Activated CD8-positive, alpha-beta memory T cell treated with anti-CD3 and anti-CD28 coated beads, Interleukin-2, amount 50 U/mL, for 48 hours (primary cell): ENCODE measurements at regions not wholly inside any gene's neighbourhood (a gene's known extent, or its start where the extent isn't known, plus 50 kb on each side); places are given as distances from the start of the nearest gene placed in this dataset.

Experiments
- DNase-seq: peaks from one replicate; pipeline ENCODE4 v3.0.0-alpha.2; 2020

GRCh38 chr10:42973870-42974692 is 102.8 kb upstream of the RET start:
- DNase-seq, result peak; percentile 37

- no peak for DNase-seq
Measured at GRCh38 chr10:42974693-42975002, 102.2 kb upstream of the RET start.

GRCh38 chr10:42975005-42975493 is 101.8 kb upstream of the RET start:
- DNase-seq, result peak; percentile 41

GRCh38 chr10:42975558-42976340 is 101.1 kb upstream of the RET start:
- peak; percentile 42 for DNase-seq

DNA sequence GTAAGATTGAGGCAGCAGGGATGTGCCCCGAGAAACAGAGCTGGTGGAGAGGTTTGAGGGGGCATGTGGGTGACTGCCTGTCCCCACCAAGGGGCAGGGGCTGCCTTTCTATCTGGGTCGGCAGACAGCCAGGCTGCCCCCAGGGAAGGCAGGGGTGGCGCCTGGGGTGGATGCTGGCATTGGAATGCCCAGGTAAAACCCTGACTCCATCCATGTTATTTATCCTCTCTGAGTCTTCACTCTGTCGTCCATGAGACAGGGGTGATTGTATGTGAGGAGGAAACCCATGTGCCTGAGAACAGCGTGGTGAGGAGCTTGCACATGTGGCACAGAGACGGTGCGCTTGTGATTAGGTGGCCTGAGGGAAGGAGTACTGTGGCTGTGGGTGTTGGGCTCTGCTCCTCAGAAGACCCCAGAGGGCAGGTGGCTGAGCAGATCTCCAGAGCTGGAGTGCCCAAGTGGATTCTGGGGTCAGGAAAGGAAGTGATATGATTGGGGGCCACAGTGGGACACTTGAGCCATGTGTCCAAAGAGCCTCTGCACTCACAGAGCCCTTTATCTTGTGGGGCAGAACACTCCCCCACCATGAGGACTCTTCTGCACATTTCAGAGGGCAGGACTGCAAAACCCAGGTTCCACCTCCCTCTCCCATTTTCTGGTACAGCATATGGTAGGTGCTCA is 100.4 kb upstream of the RET start:
- no peak for DNase-seq

DNA sequence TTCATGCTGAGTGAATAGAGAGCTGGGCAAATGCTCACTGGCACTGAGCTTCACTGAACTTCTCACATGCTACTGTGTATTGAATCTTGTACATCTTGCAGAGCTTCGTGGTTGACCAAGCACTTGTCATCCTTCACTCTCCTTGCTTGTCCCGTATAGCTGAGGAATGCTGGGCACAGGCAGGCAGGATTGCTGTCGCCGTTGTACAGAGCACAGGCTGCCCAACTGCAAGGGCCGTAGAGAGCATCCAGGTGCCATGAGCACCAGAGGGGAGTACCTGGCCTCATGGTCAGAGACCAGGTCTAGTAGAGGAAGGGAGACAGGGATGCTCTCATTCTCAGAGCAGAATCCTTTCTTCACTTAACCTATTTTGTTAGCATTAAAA is 99.8 kb upstream of the RET start:
- DNase-seq, result peak; percentile 38

GRCh38 chr10:42979181-42979580 is 97.7 kb upstream of the RET start:
- no peak for DNase-seq

- no peak for DNase-seq
Measured at GRCh38 chr10:42979721-42980467, 97.0 kb upstream of the RET start.

- DNase-seq, result peak; percentile 41
Measured at GRCh38 chr10:42980553-42981357, 96.1 kb upstream of the RET start.

GRCh38 chr10:42981358-42982236 is 95.3 kb upstream of the RET start:
- DNase-seq, result peak; percentile 40

DNA sequence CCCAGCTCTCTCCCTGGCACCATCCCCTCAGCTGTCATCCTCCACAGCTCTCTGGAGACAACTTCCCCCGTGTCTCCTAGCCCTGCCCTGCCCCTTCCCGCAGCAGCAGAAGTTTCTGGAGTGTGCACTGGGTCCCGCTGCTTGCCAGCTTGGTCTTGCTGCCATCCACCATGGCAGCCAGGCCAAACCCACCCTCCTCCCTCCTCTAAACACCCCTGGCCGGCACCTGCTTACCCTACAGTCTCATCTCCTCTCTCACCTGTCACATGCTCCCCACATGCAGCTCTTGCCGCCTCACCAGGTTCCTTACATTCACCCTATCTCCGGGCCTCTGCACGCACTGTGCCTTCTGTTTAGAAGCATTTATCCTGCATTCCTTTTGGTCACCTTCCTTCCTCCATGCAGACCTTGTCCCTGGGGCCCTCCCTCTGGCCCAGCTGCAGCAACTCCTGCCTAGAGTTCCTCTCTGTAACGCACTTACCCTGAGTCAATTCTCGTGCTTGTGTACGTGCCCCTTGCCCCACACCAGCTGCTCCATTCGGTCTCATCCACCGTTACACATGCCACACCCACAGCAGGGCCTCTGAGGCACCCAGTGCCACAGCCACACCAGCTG is 93.9 kb upstream of the RET start:
- DNase-seq, result peak; percentile 40

GRCh38 chr10:42983591-42983990 is 93.3 kb upstream of the RET start:
- no peak for DNase-seq

GRCh38 chr10:42984035-42984610 is 92.7 kb upstream of the RET start:
- no peak for DNase-seq

- DNase-seq, result peak; percentile 44
Measured at GRCh38 chr10:42984761-42985325, 92.0 kb upstream of the RET start.

DNA sequence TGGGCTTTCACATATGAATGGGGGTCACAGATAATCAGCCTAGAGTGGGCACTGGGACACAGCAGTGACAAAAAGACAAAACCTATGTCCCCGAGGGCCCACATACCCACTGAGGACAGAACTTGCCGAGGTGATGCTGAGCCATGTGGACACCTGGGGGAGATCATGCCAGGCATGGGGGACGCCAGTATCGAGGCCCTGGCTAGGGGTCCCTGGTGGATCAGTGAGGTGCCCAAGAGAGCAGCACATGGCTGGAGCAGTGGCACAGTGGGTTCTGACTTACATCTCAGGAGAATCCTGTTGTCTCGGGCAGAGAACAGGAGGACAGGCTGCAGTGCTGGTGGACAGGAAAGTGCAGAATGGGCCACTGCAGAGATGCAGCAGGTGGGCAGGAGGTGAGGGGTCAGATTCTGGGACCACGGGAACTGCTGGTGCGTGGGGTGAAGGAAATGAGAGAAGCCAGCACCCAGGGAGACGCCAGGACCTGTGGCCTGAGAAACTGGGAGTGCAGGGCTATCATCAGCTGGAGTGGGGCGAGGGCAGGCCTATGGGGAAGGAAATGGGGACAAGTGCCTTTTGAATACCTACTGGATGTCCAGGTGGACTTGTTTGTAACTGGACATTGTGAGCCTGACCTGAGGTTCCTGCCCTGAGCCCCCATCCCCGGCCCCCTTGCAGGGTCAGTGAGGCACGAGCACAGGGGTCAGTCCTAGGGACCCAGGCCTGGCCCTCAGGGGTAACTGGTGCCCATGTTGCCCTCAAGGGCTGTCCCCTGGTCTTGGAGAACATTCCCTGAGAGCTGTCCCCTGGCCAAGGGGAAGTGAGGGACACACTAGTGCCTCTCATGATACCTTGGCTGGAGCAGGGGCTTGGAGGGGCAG is 91.2 kb upstream of the RET start:
- peak; percentile 40 for DNase-seq

GRCh38 chr10:42986633-42987032 is 90.2 kb upstream of the RET start:
- no peak for DNase-seq

DNA sequence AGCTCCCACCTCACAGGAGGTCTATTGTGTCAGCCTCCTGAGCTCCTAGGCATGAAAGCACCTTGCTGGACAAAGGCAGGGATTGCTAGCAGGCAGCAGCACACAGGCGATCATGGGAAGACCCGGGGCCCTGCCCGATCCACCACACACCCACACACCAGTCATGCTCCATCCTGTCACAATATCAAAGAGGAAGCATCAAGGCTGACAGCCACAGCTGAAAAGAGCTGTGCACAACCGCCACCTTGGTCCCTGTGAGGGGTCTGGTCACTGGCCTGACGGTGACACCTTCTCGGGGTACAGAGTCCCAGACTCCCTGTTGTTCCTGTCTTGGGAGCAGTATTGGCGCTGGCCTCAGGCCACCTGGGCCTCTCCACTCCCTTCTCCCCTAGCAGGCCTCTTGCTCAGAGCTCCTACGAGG is 89.7 kb upstream of the RET start:
- DNase-seq, result peak; percentile 44

- DNase-seq, result peak; percentile 40
Measured at GRCh38 chr10:42987575-42987974, 89.3 kb upstream of the RET start.

DNA sequence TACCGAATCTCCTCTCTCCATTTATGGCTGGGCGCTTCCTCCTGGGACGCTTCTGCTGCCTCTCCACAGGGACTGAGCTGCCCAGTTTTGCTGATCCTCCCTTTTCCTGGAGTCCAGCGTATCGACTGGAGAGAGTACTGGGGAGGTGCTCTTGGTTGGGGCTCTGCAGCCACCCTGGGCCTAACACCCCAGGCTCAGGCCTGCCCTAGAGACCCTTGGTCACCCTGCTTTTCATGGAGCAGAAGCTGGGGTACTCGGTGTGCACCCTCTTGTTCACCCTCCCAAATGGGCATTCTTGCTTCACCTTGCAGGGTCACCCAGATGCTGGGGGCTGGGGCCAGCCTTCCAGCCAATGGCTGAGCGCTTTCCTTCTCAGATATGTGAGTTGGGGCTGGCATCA is 88.8 kb upstream of the RET start:
- peak; percentile 32 for DNase-seq
